PC-9 (cell line): ENCODE measurements at regions not wholly inside any gene's neighbourhood (a gene's known extent, or its start where the extent isn't known, plus 50 kb on each side); places are given as distances from the start of the nearest gene placed in this dataset.

Experiments used
- CTCF ChIP-seq: fragments of 200-600 bp; sonication (generic); conservative IDR thresholded peaks from 2 replicates; pipeline ENCODE4 v1.6.1; 2017; ENCODE audit warnings: mixed run types, antibody characterized with exemption, mild to moderate bottlenecking, moderate library complexity
- EZH2 ChIP-seq: fragments of 200-600 bp; sonication (generic); IDR thresholded peaks from 2 replicates; pipeline ENCODE4 v1.8.0; 2017; ENCODE audit warnings: antibody characterized with exemption, low read depth

- no peak for TF ChIP-seq CTCF
- TF ChIP-seq EZH2 = no peak
Observed at GRCh38 chr5:106797996-106798395, 872.7 kb downstream of the EFNA5 start.
